ENCODE measurements at regions not wholly inside any gene's neighbourhood (a gene's known extent, or its start where the extent isn't known, plus 50 kb on each side); places are given as distances from the start of the nearest gene placed in this dataset.
A peak's percentile ranks its signal among the peaks of the same experiment; 100 is the strongest.

GRCh38 chr2:207463433-207463832 is 66.3 kb upstream of the CREB1 start:
- DNase-seq (ENCODE audit: low read depth), result no peak
- TF ChIP-seq CTCF (conservative IDR thresholded peaks at IDR 0.05; ENCODE audit: low read depth, low read length), result no peak
- H3K4me3 ChIP-seq (ENCODE audit: low read depth, low read length), result no peak overlapping the region

- no peak for DNase-seq (ENCODE audit: low read depth)
- no peak for TF ChIP-seq CTCF (conservative IDR thresholded peaks at IDR 0.05; ENCODE audit: low read depth, low read length)
- no peak overlapping the region for H3K4me3 ChIP-seq (ENCODE audit: low read depth, low read length)
These were observed 65.8 kb upstream of the CREB1 start for GRCh38 chr2:207464007-207464406.

GRCh38 chr2:207465894-207466293 is 63.9 kb upstream of the CREB1 start:
- no peak for DNase-seq (ENCODE audit: low read depth)
- TF ChIP-seq CTCF (conservative IDR thresholded peaks at IDR 0.05; ENCODE audit: low read depth, low read length), result no peak
- no peak overlapping the region for H3K4me3 ChIP-seq (ENCODE audit: low read depth, low read length)

GRCh38 chr2:207467716-207468347 is 61.9 kb upstream of the CREB1 start:
- DNase-seq (ENCODE audit: low read depth), result peak; percentile 86
- no peak for TF ChIP-seq CTCF (conservative IDR thresholded peaks at IDR 0.05; ENCODE audit: low read depth, low read length)
- no peak overlapping the region for H3K4me3 ChIP-seq (ENCODE audit: low read depth, low read length)

GRCh38 chr2:207468488-207468887 is 61.3 kb upstream of the CREB1 start:
- no peak for TF ChIP-seq CTCF (conservative IDR thresholded peaks at IDR 0.05; ENCODE audit: low read depth, low read length)
- no peak overlapping the region for H3K4me3 ChIP-seq (ENCODE audit: low read depth, low read length)
- no peak for DNase-seq (ENCODE audit: low read depth)

GRCh38 chr2:207469451-207469850 is 60.3 kb upstream of the CREB1 start:
- H3K4me3 ChIP-seq (ENCODE audit: low read depth, low read length), result no peak overlapping the region
- no peak for TF ChIP-seq CTCF (conservative IDR thresholded peaks at IDR 0.05; ENCODE audit: low read depth, low read length)
- DNase-seq (ENCODE audit: low read depth), result no peak

- TF ChIP-seq CTCF (conservative IDR thresholded peaks at IDR 0.05; ENCODE audit: low read depth, low read length), result no peak
- DNase-seq (ENCODE audit: low read depth), result no peak
- H3K4me3 ChIP-seq (ENCODE audit: low read depth, low read length), result no peak overlapping the region
These were observed 59.6 kb upstream of the CREB1 start for GRCh38 chr2:207469943-207470729.
